Activated naive CD8-positive, alpha-beta T cell treated with anti-CD3 and anti-CD28 coated beads, Interleukin-2, amount 50 U/mL, for 24 hours (primary cell): ENCODE measurements at regions not wholly inside any gene's neighbourhood (a gene's known extent, or its start where the extent isn't known, plus 50 kb on each side); places are given as distances from the start of the nearest gene placed in this dataset.
"Not testable (repeated sequence)": the region's sequence is repeated elsewhere in the genome, so short reads cannot be mapped to it uniquely, and the experiment has no call there.

ENCODE experiments used
- ATAC-seq: fragments of 150-1000 bp; cut with Tn5 transposase; one replicate; pipeline ENCODE4 v1.10.0; 2021
- DNase-seq: peaks from one replicate; pipeline ENCODE4 v3.0.0; 2021
- H3K27ac Mint-ChIP-seq: one replicate; pipeline ENCODE4 v1.8.0; 2021; ENCODE audit warnings: mild to moderate bottlenecking, mixed read lengths
- H3K27me3 Mint-ChIP-seq: one replicate; pipeline ENCODE4 v1.8.0; 2021; ENCODE audit warnings: mixed read lengths
- H3K36me3 Mint-ChIP-seq: one replicate; pipeline ENCODE4 v1.8.0; 2021; ENCODE audit warnings: low read depth, mixed read lengths
- H3K4me1 Mint-ChIP-seq: one replicate; pipeline ENCODE4 v1.8.0; 2021; ENCODE audit warnings: mixed read lengths
- H3K4me3 Mint-ChIP-seq: one replicate; pipeline ENCODE4 v1.8.0; 2021; ENCODE audit warnings: mild to moderate bottlenecking, moderate library complexity, mixed read lengths
- H3K9me3 Mint-ChIP-seq: one replicate; pipeline ENCODE4 v1.8.0; 2021; ENCODE audit warnings: mixed read lengths

- H3K4me3 Mint-ChIP-seq: no peak overlapping the region
- H3K36me3 Mint-ChIP-seq: no peaks in the 10 kb centered on the region
- H3K9me3 Mint-ChIP-seq: peaks cover 18% of the 10 kb centered on the region
- H3K4me1 Mint-ChIP-seq: no peaks in the 10 kb centered on the region
- no peak overlapping the region for H3K27ac Mint-ChIP-seq
- ATAC-seq: no peak
- no peak for DNase-seq
- H3K27me3 Mint-ChIP-seq: no peaks in the 10 kb centered on the region
Observed at GRCh38 chr2:133624551-133624950, 56.3 kb upstream of the NCKAP5 start.

GRCh38 chr2:133627741-133628140 lies 59.5 kb upstream of the NCKAP5 start:
- Mint-ChIP-seq H3K27me3 (no peaks in the 10 kb centered on the region), H3K4me1 (no peaks in the 10 kb centered on the region), H3K27ac (no peak overlapping the region), H3K4me3 (no peak overlapping the region), H3K36me3 (no peaks in the 10 kb centered on the region), H3K9me3 (peaks cover 16% of the 10 kb centered on the region)
- ATAC-seq (no peak), DNase-seq (no peak)

DNA sequence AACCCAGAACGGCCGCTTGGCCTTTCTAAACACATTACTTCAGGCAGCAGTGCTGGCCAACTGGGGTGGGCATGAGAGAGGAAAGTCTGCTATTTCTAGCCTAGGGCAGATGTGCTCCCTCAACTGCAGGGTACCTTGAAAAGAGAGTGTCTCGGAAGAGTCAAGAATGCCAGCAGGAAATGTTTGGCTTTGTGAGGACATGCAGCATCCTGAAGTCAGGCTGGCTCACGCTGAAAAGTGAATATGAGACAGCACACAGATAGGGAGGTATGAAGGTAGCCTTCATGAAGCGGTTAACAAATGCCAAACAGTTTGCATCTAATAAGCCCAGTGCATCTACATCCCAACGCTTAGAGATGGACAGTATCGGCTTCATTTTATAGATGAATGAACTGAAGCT lies 65.0 kb upstream of the NCKAP5 start:
- Mint-ChIP-seq H3K27ac (no peak overlapping the region), H3K9me3 (no peaks in the 10 kb centered on the region), H3K27me3 (no peaks in the 10 kb centered on the region), H3K4me1 (no peaks in the 10 kb centered on the region), H3K4me3 (no peak overlapping the region), H3K36me3 (no peaks in the 10 kb centered on the region)
- DNase-seq (no peak), ATAC-seq (no peak)

- DNase-seq (no peak), ATAC-seq (no peak)
- Mint-ChIP-seq H3K27ac (no peak overlapping the region), H3K9me3 (no peaks in the 10 kb centered on the region), H3K36me3 (no peaks in the 10 kb centered on the region), H3K4me1 (no peaks in the 10 kb centered on the region), H3K27me3 (no peaks in the 10 kb centered on the region), H3K4me3 (no peak overlapping the region)
Observed at GRCh38 chr2:133633881-133634409, 65.7 kb upstream of the NCKAP5 start.

GRCh38 chr2:133635131-133635530 lies 66.9 kb upstream of the NCKAP5 start:
- H3K4me3 Mint-ChIP-seq: no peak overlapping the region
- H3K27ac Mint-ChIP-seq: no peak overlapping the region
- H3K36me3 Mint-ChIP-seq: no peaks in the 10 kb centered on the region
- no peaks in the 10 kb centered on the region for H3K9me3 Mint-ChIP-seq
- no peaks in the 10 kb centered on the region for H3K4me1 Mint-ChIP-seq
- H3K27me3 Mint-ChIP-seq: no peaks in the 10 kb centered on the region
- no peak for DNase-seq
- no peak for ATAC-seq

- Mint-ChIP-seq H3K9me3 (no peaks in the 10 kb centered on the region), H3K4me3 (no peak overlapping the region), H3K27ac (no peak overlapping the region), H3K4me1 (no peaks in the 10 kb centered on the region), H3K36me3 (no peaks in the 10 kb centered on the region), H3K27me3 (no peaks in the 10 kb centered on the region)
- ATAC-seq (no peak), DNase-seq (no peak)
Observed at GRCh38 chr2:133636287-133636686, 68.0 kb upstream of the NCKAP5 start.

- no peaks in the 10 kb centered on the region for H3K9me3 Mint-ChIP-seq
- no peak for ATAC-seq
- H3K4me1 Mint-ChIP-seq: no peaks in the 10 kb centered on the region
- H3K36me3 Mint-ChIP-seq: no peaks in the 10 kb centered on the region
- no peak for DNase-seq
- H3K4me3 Mint-ChIP-seq: no peak overlapping the region
- H3K27ac Mint-ChIP-seq: no peak overlapping the region
- H3K27me3 Mint-ChIP-seq: peaks cover 2% of the 10 kb centered on the region
Observed at GRCh38 chr2:133640103-133640502, 71.8 kb upstream of the NCKAP5 start.

DNA sequence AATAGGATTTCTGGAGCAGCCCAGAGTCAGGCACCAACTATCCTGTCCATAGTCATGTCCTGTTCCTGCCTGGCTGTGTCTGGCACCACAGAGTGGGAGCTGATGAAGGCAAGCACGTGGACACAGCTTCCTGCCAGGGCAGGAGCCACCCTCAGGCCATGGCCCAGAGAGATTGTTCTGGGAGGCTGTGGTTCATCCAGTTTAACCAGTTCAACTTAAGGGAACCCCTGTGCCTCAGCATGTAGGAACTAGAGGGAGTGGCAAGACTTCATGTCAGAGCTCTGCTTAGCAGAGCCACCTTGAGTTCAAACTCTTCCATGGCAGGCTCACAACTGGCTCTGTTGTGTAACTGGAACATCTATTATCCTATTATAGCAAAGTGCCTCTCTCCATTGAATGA lies 73.2 kb upstream of the NCKAP5 start:
- Mint-ChIP-seq H3K27ac (no peak overlapping the region), H3K4me1 (no peaks in the 10 kb centered on the region), H3K4me3 (no peak overlapping the region), H3K9me3 (no peaks in the 10 kb centered on the region), H3K27me3 (peaks cover 2% of the 10 kb centered on the region), H3K36me3 (no peaks in the 10 kb centered on the region)
- DNase-seq (no peak), ATAC-seq (no peak)

DNA sequence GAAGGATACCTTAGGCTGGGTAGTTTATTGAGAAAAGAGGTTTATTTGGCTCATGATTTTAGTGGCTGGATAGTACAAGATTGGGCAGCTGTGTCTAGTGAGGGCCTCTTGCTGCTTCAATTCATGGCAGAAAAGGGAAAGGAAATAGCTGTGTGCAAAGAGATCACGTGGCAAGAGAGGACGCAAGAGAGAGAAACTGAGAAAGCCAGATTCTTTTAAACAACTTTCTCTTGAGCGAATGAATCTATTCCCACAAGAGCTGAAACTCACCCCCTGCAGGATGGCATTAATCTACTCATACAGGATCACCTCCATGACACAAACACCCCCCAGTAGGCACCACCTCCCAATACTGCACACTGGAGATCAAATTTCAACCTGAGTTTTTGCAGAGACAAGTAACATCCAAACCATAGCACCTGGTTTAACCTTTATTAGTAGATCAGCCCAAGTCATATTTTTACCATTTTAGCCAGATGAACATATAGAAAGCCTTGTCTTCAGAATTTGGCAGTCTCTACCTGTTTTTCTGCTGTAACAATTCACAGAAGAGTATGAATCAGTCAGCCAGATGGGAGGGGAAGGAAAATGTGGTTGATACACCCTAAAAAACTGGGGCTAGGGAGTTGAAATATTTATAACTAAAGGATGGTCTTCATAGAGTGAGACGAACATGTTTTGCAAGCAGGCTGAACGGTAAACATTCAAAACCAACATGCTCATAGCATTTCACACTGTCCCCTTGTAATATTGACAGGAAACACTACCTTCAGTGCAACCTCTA lies 73.9 kb upstream of the NCKAP5 start:
- no peaks in the 10 kb centered on the region for H3K36me3 Mint-ChIP-seq
- H3K9me3 Mint-ChIP-seq: no peaks in the 10 kb centered on the region
- no peak for ATAC-seq
- DNase-seq: no peak
- no peak overlapping the region for H3K27ac Mint-ChIP-seq
- no peaks in the 10 kb centered on the region for H3K4me1 Mint-ChIP-seq
- H3K27me3 Mint-ChIP-seq: peaks cover 2% of the 10 kb centered on the region
- H3K4me3 Mint-ChIP-seq: no peak overlapping the region

DNA sequence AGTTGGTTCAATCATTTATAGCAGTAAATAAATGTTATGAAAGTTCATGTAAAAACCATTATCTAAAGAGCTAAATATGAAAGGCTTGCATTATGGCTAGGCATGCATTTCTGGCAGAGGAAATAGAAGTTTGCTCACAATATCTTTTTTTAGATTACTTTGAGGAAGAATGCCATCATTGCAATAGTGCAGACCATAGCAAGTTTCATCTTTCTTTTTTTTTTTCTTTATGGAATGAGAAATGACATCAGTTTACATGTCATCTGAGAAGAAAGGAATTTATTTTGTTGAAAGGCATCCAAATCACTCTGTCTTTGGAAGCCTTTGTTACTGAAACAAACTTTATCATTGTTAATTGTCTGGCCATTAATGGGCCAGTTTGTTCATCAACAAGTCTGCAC lies 74.5 kb upstream of the NCKAP5 start:
- H3K36me3 Mint-ChIP-seq: no peaks in the 10 kb centered on the region
- no peak overlapping the region for H3K4me3 Mint-ChIP-seq
- H3K27me3 Mint-ChIP-seq: peaks cover 5% of the 10 kb centered on the region
- H3K9me3 Mint-ChIP-seq: no peaks in the 10 kb centered on the region
- H3K27ac Mint-ChIP-seq: no peak overlapping the region
- DNase-seq (no peak), ATAC-seq (no peak)
- no peaks in the 10 kb centered on the region for H3K4me1 Mint-ChIP-seq

GRCh38 chr2:133643863-133644262 lies 75.6 kb upstream of the NCKAP5 start:
- Mint-ChIP-seq H3K9me3 (no peaks in the 10 kb centered on the region), H3K36me3 (no peaks in the 10 kb centered on the region), H3K4me1 (no peaks in the 10 kb centered on the region), H3K27me3 (peaks cover 5% of the 10 kb centered on the region), H3K4me3 (no peak overlapping the region), H3K27ac (no peak overlapping the region)
- no peak for ATAC-seq
- DNase-seq: no peak

DNA sequence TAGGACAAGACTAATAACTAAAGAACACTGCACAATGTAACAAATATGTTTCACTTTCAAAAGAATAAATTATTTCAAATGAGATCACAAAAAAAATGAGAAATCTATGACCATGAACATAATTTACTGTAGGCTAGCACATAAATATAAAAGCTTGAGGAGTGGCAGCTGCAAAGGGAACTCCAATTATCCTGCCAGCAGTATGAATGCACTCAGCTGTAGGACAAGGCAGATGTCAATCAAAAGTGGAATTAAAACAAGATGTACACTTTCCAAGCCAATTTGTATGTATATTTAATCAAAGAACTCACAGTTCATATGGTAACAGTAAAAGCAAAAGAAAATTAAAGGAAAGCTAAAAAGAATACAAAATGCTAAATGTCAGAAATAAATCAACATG lies 76.6 kb upstream of the NCKAP5 start:
- H3K36me3 Mint-ChIP-seq: no peaks in the 10 kb centered on the region
- H3K27ac Mint-ChIP-seq: no peak overlapping the region
- no peak overlapping the region for H3K4me3 Mint-ChIP-seq
- no peaks in the 10 kb centered on the region for H3K4me1 Mint-ChIP-seq
- DNase-seq: no peak
- H3K9me3 Mint-ChIP-seq: no peaks in the 10 kb centered on the region
- no peak for ATAC-seq
- peaks cover 5% of the 10 kb centered on the region for H3K27me3 Mint-ChIP-seq

GRCh38 chr2:133647386-133647785 lies 79.1 kb upstream of the NCKAP5 start:
- not testable (repeated sequence) for DNase-seq, H3K9me3 Mint-ChIP-seq, H3K36me3 Mint-ChIP-seq, H3K27me3 Mint-ChIP-seq, H3K4me1 Mint-ChIP-seq, ATAC-seq, H3K4me3 Mint-ChIP-seq, H3K27ac Mint-ChIP-seq

GRCh38 chr2:133651861-133652260 lies 83.6 kb upstream of the NCKAP5 start:
- Mint-ChIP-seq H3K9me3 (peaks cover 4% of the 10 kb centered on the region), H3K36me3 (no peaks in the 10 kb centered on the region), H3K27me3 (peaks cover 3% of the 10 kb centered on the region), H3K27ac (no peak overlapping the region), H3K4me1 (no peaks in the 10 kb centered on the region), H3K4me3 (no peak overlapping the region)
- DNase-seq: no peak
- ATAC-seq: no peak

GRCh38 chr2:133652398-133652797 lies 84.1 kb upstream of the NCKAP5 start:
- ATAC-seq (no peak), DNase-seq (no peak)
- H3K27me3 Mint-ChIP-seq: peaks cover under 1% of the 10 kb centered on the region
- peaks cover 4% of the 10 kb centered on the region for H3K9me3 Mint-ChIP-seq
- no peak overlapping the region for H3K4me3 Mint-ChIP-seq
- H3K36me3 Mint-ChIP-seq: no peaks in the 10 kb centered on the region
- no peaks in the 10 kb centered on the region for H3K4me1 Mint-ChIP-seq
- no peak overlapping the region for H3K27ac Mint-ChIP-seq

DNA sequence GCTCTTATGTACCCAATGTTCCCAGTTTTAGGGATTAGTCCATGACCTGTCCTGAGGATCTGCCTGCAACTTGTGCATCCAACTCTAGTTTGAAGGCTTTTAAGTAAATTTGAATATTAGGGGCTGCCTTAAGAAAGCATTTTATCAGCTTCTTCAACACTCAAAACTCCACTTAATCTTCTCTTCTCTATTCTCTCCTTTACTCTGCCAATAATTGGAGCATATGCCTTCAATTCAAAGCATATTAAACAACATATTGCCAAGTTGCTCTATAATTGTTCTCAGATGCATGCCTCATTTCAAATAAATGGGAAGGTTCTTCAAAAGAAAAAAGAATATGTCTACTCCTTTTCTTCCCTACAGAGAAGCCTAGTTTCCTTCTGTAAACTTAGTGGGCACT lies 84.8 kb upstream of the NCKAP5 start:
- H3K9me3 Mint-ChIP-seq: peaks cover 4% of the 10 kb centered on the region
- H3K36me3 Mint-ChIP-seq: no peaks in the 10 kb centered on the region
- ATAC-seq (no peak), DNase-seq (no peak)
- H3K4me3 Mint-ChIP-seq: no peak overlapping the region
- no peak overlapping the region for H3K27ac Mint-ChIP-seq
- no peaks in the 10 kb centered on the region for H3K4me1 Mint-ChIP-seq
- no peaks in the 10 kb centered on the region for H3K27me3 Mint-ChIP-seq
